IMR-90 (cell line): ENCODE measurements at regions not wholly inside any gene's neighbourhood (a gene's known extent, or its start where the extent isn't known, plus 50 kb on each side); places are given as distances from the start of the nearest gene placed in this dataset.

Experiments
- ATAC-seq: fragments of 200-7000 bp; cut with Tn5 transposase; 2 replicates; pipeline ENCODE4 v1.9.1; 2020; ENCODE audit warnings: low read depth, mild to moderate bottlenecking, moderate library complexity
- BruUV-seq: library from RNA; stranded (reverse); fragments of 400-500 nt; replicated peaks from 2 replicates; lab custom pipeline; 2021; lab: Mats Ljungman, UMichigan
- CTCF ChIA-PET: fragments of 300-600 bp; formaldehyde crosslinking; extraction: SDS; loops from one replicate; lab custom pipeline; 2021; ENCODE audit warnings: antibody characterized with exemption; lab: Yijun Ruan, JAX
- POLR2A ChIA-PET: fragments of 300-600 bp; sonication (Branson Sonifier 250); formaldehyde crosslinking; loops from one replicate; lab custom pipeline; 2022; ENCODE audit warnings: antibody characterized with exemption; ENCODE audit not compliant: unreplicated experiment; lab: Charles Lee
- DNase-seq: peaks from one replicate; pipeline ENCODE4 v3.0.0; 2013
- H2AFZ ChIP-seq: replicated peaks from 2 replicates; pipeline ENCODE3; 2013; ENCODE audit warnings: low read length, mild to moderate bottlenecking; ENCODE audit not compliant: poor library complexity
- H2AK5ac ChIP-seq: 2 replicates; pipeline ENCODE4 v1.6.1; 2013; ENCODE audit warnings: low read depth, low read length, inconsistent platforms
- H2AK9ac ChIP-seq: replicated peaks from 2 replicates; pipeline ENCODE3; 2013; ENCODE audit warnings: mild to moderate bottlenecking, low read depth, low read length, moderate library complexity; ENCODE audit not compliant: poor library complexity
- H2BK120ac ChIP-seq: 2 replicates; pipeline ENCODE4 v1.6.1; 2013; ENCODE audit warnings: low read depth, low read length, inconsistent platforms
- H2BK15ac ChIP-seq: 3 replicates; pipeline ENCODE4 v1.6.1; 2013; ENCODE audit warnings: low read depth, low read length, inconsistent platforms
- H2BK20ac ChIP-seq: 2 replicates; pipeline ENCODE4 v1.6.1; 2013; ENCODE audit warnings: low read depth, mild to moderate bottlenecking, inconsistent platforms, low read length, moderate library complexity
- H2BK5ac ChIP-seq: 2 replicates; pipeline ENCODE4 v1.6.1; 2013; ENCODE audit warnings: mild to moderate bottlenecking, low read depth, low read length, inconsistent platforms; ENCODE audit not compliant: poor library complexity, severe bottlenecking
- H3K14ac ChIP-seq: replicated peaks from 2 replicates; pipeline ENCODE4 v1.6.1; 2013; ENCODE audit warnings: low read depth, low read length, inconsistent platforms
- H3K18ac ChIP-seq: 2 replicates; pipeline ENCODE4 v1.6.1; 2013; ENCODE audit warnings: low read depth, low read length, control low read depth
- H3K23ac ChIP-seq: 2 replicates; pipeline ENCODE4 v1.6.1; 2013; ENCODE audit warnings: low read depth, low read length, inconsistent platforms
- H3K27ac ChIP-seq: 2 replicates; pipeline ENCODE4 v1.5.1; 2013; ENCODE audit warnings: mild to moderate bottlenecking, control low read depth, low read length; ENCODE audit not compliant: insufficient read depth
- H3K27me3 ChIP-seq: 2 replicates; pipeline ENCODE4 v1.6.1; 2013; ENCODE audit warnings: low read length; ENCODE audit not compliant: control insufficient read depth, insufficient read depth
- H3K36me3 ChIP-seq: 2 replicates; pipeline ENCODE4 v1.6.1; 2013; ENCODE audit warnings: low read length, mixed read lengths; ENCODE audit not compliant: control insufficient read depth, insufficient read depth
- H3K4ac ChIP-seq: 2 replicates; pipeline ENCODE4 v1.6.1; 2013; ENCODE audit warnings: low read depth, low read length, inconsistent platforms
- H3K4me1 ChIP-seq: 2 replicates; pipeline ENCODE4 v1.6.1; 2013; ENCODE audit warnings: low read length, mixed read lengths; ENCODE audit not compliant: control insufficient read depth, insufficient read depth
- H3K4me2 ChIP-seq: 2 replicates; pipeline ENCODE4 v1.6.1; 2013; ENCODE audit warnings: low read depth, mild to moderate bottlenecking, control low read depth, low read length, moderate library complexity
- H3K4me3 ChIP-seq: 2 replicates; pipeline ENCODE4 v1.5.1; 2013; ENCODE audit warnings: low read depth, mild to moderate bottlenecking, control low read depth, low read length, moderate library complexity; ENCODE audit not compliant: insufficient read depth
- H3K56ac ChIP-seq: 2 replicates; pipeline ENCODE4 v1.6.1; 2013; ENCODE audit warnings: low read length, inconsistent platforms; ENCODE audit not compliant: insufficient read depth; ENCODE audit errors: extremely low read depth
- H3K79me1 ChIP-seq, 2 experiments: 2 replicates each; pipeline ENCODE4 v1.6.1; 2013; ENCODE audit warnings: low read length in 2 of 2, inconsistent platforms in 1 of 2, low read depth in 1 of 2
- H3K9ac ChIP-seq: 2 replicates; pipeline ENCODE4 v1.6.1; 2013; ENCODE audit warnings: low read depth, low read length, control low read depth
- H3K9me1 ChIP-seq: 2 replicates; pipeline ENCODE4 v1.6.1; 2013; ENCODE audit warnings: low read length, inconsistent platforms; ENCODE audit not compliant: insufficient read depth
- H3K9me3 ChIP-seq: 2 replicates; pipeline ENCODE4 v1.6.1; 2013; ENCODE audit warnings: low read length; ENCODE audit not compliant: control insufficient read depth, insufficient read depth
- H4K20me1 ChIP-seq: 2 replicates; pipeline ENCODE4 v1.6.1; 2013; ENCODE audit warnings: low read length, inconsistent platforms; ENCODE audit not compliant: insufficient read depth
- H4K5ac ChIP-seq: 2 replicates; pipeline ENCODE4 v1.6.1; 2013; ENCODE audit warnings: mild to moderate bottlenecking, low read depth, low read length, control low read depth
- H4K8ac ChIP-seq, 2 experiments: 2 replicates each; pipeline ENCODE4 v1.6.1; 2013; ENCODE audit warnings: low read depth in 2 of 2, low read length in 2 of 2, control low read depth in 1 of 2, inconsistent platforms in 1 of 2
- H4K91ac ChIP-seq: 2 replicates; pipeline ENCODE4 v1.6.1; 2013; ENCODE audit warnings: low read depth, low read length, inconsistent platforms; ENCODE audit not compliant: insufficient read depth
- BHLHE40 ChIP-seq: fragments of 150-350 bp; IDR thresholded peaks from 2 replicates; pipeline ENCODE4 v1.6.1; 2016; ENCODE audit warnings: mild to moderate bottlenecking, low read depth, low read length
- MAZ ChIP-seq: IDR thresholded peaks from 2 replicates; pipeline ENCODE4 v1.6.1; 2012; ENCODE audit warnings: low read depth, mild to moderate bottlenecking, low read length, improper control_type of control experiment, moderate library complexity, borderline replicate concordance
- NFE2L2 ChIP-seq: fragments of 150-350 bp; IDR thresholded peaks from 2 replicates; pipeline ENCODE4 v1.6.1; 2016; ENCODE audit warnings: low read depth, mild to moderate bottlenecking, low read length
- POLR2A ChIP-seq: IDR thresholded peaks from 2 replicates; pipeline ENCODE4 v1.6.1; 2012; ENCODE audit warnings: mild to moderate bottlenecking, low read depth, low read length
- RFX5 ChIP-seq: IDR thresholded peaks from 2 replicates; pipeline ENCODE4 v1.8.0; 2012; ENCODE audit warnings: low read depth, mild to moderate bottlenecking, low read length, moderate library complexity
- WGBS, 2 experiments: methylation state at CpG; one replicate each; pipeline versions ENCODE4 v1.1.5 to v1.1.7; 2013; ENCODE audit warnings: missing lambda C conversion rate in 2 of 2; ENCODE audit not compliant: insufficient read length in 1 of 2; ENCODE audit errors: extremely low coverage in 2 of 2; 5-methylcytosine and 5-hydroxymethylcytosine counted together
- dilution Hi-C: fragments of 300-500 bp; cut with HindIII; formaldehyde crosslinking; loops from one replicate; pipeline ENCODE4 v1.14.3; 2018; ENCODE audit warnings: low sequenced_read_pairs; ENCODE audit not compliant: unreplicated experiment
- in situ Hi-C: fragments of 300-500 bp; cut with MboI; formaldehyde crosslinking; loops from 3 replicates; pipeline ENCODE4 v1.14.3; 2019; ENCODE audit warnings: low sequenced_read_pairs, inconsistent platforms, mixed read lengths
- intact Hi-C: fragments of 100-400 bp; cut with micrococcal nuclease; formaldehyde crosslinking; loops from 2 replicates; pipeline ENCODE4 v1.10.0; 2022
- TF ChIP-seq, protein P1 (sequence below): fragments of 150-350 bp; IDR thresholded peaks from 2 replicates; pipeline ENCODE4 v1.6.1; 2017; ENCODE audit warnings: mild to moderate bottlenecking, antibody characterized with exemption, low read length, low read depth
- TF ChIP-seq, protein P2 (sequence below): conservative IDR thresholded peaks from 2 replicates; pipeline ENCODE4 v1.5.1; 2012; ENCODE audit warnings: mild to moderate bottlenecking, low read depth, low read length, improper control_type of control experiment
- TF ChIP-seq, protein P3 (sequence below): fragments of 150-350 bp; IDR thresholded peaks from 2 replicates; pipeline ENCODE4 v1.6.1; 2016; ENCODE audit warnings: low read depth, mild to moderate bottlenecking, low read length, moderate library complexity, borderline replicate concordance

DNA sequence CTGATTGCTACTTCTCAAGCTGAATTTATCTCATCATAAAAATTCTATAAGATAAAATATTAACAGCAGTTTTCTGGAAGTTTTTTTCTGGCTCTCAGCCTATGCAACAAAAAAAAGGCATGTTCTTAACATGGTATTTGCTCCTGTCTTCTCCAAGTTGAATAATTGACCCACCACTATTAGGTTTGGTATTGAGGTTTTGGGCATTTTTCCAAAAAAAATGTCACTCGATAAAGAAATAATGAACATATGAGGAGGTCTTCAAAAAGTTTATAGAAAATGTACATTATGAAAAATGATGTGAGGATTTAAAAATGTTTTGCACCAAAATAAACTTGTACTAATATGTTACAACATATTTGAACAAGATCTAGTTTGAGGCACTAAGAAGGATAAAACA, 808.6 kb upstream of the RAG2 start:
- H3K4me3 ChIP-seq = no peak overlapping the region
- no peak overlapping the region for H2BK120ac ChIP-seq
- H3K36me3 ChIP-seq = no peaks in the 10 kb centered on the region
- no peak overlapping the region for H3K9ac ChIP-seq
- H2AFZ ChIP-seq = no peak overlapping the region
- no peak overlapping the region for H3K27ac ChIP-seq
- H3K79me1 ChIP-seq = no peaks in the 10 kb centered on the region
- H3K4me2 ChIP-seq = no peak overlapping the region
- H3K56ac ChIP-seq = no peak overlapping the region
- in situ Hi-C loops = no loop called here
- no peak overlapping the region for H2BK5ac ChIP-seq
- dilution Hi-C loops = no loop called here
- H2AK5ac ChIP-seq = no peak overlapping the region
- no peak overlapping the region for H3K4ac ChIP-seq
- H3K9me1 ChIP-seq = no peaks in the 10 kb centered on the region
- intact Hi-C loops = no loop called here
- H3K9me3 ChIP-seq = no peaks in the 10 kb centered on the region
- H2BK15ac ChIP-seq = no peak overlapping the region
- H4K8ac ChIP-seq = no peak overlapping the region
- H3K27me3 ChIP-seq = no peaks in the 10 kb centered on the region
- H2BK20ac ChIP-seq = no peak overlapping the region
- ChIA-PET POLR2A (no interaction called here), CTCF (no interaction called here)
- no CpG with 5 or more reads among the region's 1 CpG for WGBS, 2 experiments
- H4K91ac ChIP-seq = no peak overlapping the region
- H3K4me1 ChIP-seq = no peaks in the 10 kb centered on the region
- TF ChIP-seq POLR2A (no peak), RFX5 (no peak), NFE2L2 (no peak), MAZ (no peak), BHLHE40 (no peak)
- TF ChIP-seq, protein P1, sequence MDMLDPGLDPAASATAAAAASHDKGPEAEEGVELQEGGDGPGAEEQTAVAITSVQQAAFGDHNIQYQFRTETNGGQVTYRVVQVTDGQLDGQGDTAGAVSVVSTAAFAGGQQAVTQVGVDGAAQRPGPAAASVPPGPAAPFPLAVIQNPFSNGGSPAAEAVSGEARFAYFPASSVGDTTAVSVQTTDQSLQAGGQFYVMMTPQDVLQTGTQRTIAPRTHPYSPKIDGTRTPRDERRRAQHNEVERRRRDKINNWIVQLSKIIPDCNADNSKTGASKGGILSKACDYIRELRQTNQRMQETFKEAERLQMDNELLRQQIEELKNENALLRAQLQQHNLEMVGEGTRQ = no peak
- TF ChIP-seq, protein P2, sequence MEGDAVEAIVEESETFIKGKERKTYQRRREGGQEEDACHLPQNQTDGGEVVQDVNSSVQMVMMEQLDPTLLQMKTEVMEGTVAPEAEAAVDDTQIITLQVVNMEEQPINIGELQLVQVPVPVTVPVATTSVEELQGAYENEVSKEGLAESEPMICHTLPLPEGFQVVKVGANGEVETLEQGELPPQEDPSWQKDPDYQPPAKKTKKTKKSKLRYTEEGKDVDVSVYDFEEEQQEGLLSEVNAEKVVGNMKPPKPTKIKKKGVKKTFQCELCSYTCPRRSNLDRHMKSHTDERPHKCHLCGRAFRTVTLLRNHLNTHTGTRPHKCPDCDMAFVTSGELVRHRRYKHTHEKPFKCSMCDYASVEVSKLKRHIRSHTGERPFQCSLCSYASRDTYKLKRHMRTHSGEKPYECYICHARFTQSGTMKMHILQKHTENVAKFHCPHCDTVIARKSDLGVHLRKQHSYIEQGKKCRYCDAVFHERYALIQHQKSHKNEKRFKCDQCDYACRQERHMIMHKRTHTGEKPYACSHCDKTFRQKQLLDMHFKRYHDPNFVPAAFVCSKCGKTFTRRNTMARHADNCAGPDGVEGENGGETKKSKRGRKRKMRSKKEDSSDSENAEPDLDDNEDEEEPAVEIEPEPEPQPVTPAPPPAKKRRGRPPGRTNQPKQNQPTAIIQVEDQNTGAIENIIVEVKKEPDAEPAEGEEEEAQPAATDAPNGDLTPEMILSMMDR = no peak
- TF ChIP-seq, protein P3, sequence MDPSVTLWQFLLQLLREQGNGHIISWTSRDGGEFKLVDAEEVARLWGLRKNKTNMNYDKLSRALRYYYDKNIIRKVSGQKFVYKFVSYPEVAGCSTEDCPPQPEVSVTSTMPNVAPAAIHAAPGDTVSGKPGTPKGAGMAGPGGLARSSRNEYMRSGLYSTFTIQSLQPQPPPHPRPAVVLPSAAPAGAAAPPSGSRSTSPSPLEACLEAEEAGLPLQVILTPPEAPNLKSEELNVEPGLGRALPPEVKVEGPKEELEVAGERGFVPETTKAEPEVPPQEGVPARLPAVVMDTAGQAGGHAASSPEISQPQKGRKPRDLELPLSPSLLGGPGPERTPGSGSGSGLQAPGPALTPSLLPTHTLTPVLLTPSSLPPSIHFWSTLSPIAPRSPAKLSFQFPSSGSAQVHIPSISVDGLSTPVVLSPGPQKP = no peak
- H4K5ac ChIP-seq = no peak overlapping the region
- H3K14ac ChIP-seq = no peak overlapping the region
- H2AK9ac ChIP-seq = no peak overlapping the region
- no peak overlapping the region for H3K18ac ChIP-seq
- BruUV-seq = no TSS peak
- no peak overlapping the region for H3K23ac ChIP-seq
- no peak for DNase-seq
- no peaks in the 10 kb centered on the region for H4K20me1 ChIP-seq
- no peak for ATAC-seq
